C4-2B (cell line): ENCODE measurements at regions not wholly inside any gene's neighbourhood (a gene's known extent, or its start where the extent isn't known, plus 50 kb on each side); places are given as distances from the start of the nearest gene placed in this dataset.

ENCODE experiments used
- CTCF ChIP-seq: fragments of 450-650 bp; conservative IDR thresholded peaks from 2 replicates; pipeline ENCODE4 v1.5.1; 2017; ENCODE audit warnings: mild to moderate bottlenecking
- ZFX ChIP-seq: fragments of 450-650 bp; IDR thresholded peaks from 2 replicates; pipeline ENCODE4 v1.6.1; 2017

GRCh38 chr10:9215121-9215520 is 1160.6 kb downstream of the GATA3 start:
- no peak for TF ChIP-seq CTCF
- no peak for TF ChIP-seq ZFX
